H9 (cell line): ENCODE measurements at regions not wholly inside any gene's neighbourhood (a gene's known extent, or its start where the extent isn't known, plus 50 kb on each side); places are given as distances from the start of the nearest gene placed in this dataset.

ENCODE experiments used
- DNase-seq: peaks from one replicate; pipeline ENCODE4 v3.0.0-alpha.2; 2017
- H2AFZ ChIP-seq: one replicate; pipeline ENCODE4 v1.6.1; 2013; ENCODE audit warnings: mild to moderate bottlenecking, low read length, control low read depth, moderate library complexity
- H2AK5ac ChIP-seq: 2 replicates; pipeline ENCODE4 v1.6.1; 2013; ENCODE audit warnings: low read length, control low read depth, mixed read lengths; ENCODE audit not compliant: insufficient read length
- H2BK120ac ChIP-seq: one replicate; pipeline ENCODE4 v1.6.1; 2013; ENCODE audit warnings: low read depth, mild to moderate bottlenecking, low read length, control low read depth, inconsistent platforms; ENCODE audit not compliant: poor library complexity, severe bottlenecking
- H2BK12ac ChIP-seq: 2 replicates; pipeline ENCODE4 v1.6.1; 2013; ENCODE audit warnings: low read length, control low read depth, mixed read lengths, low read depth; ENCODE audit not compliant: insufficient read length
- H2BK15ac ChIP-seq: 2 replicates; pipeline ENCODE4 v1.6.1; 2013; ENCODE audit warnings: low read depth, low read length, control low read depth
- H2BK20ac ChIP-seq: one replicate; pipeline ENCODE4 v1.6.1; 2013; ENCODE audit warnings: low read depth, mild to moderate bottlenecking, low read length, control low read depth, inconsistent platforms; ENCODE audit not compliant: poor library complexity, severe bottlenecking
- H2BK5ac ChIP-seq: 2 replicates; pipeline ENCODE4 v1.6.1; 2013; ENCODE audit warnings: low read length, control low read depth, mixed read lengths; ENCODE audit not compliant: insufficient read length
- H3K14ac ChIP-seq: 2 replicates; pipeline ENCODE4 v1.6.1; 2013; ENCODE audit warnings: low read length, control low read depth; ENCODE audit not compliant: insufficient read depth
- H3K18ac ChIP-seq: 2 replicates; pipeline ENCODE4 v1.6.1; 2013; ENCODE audit warnings: low read depth, mild to moderate bottlenecking, mixed read lengths, low read length, control low read depth; ENCODE audit not compliant: insufficient read length
- H3K23ac ChIP-seq: 2 replicates; pipeline ENCODE4 v1.6.1; 2013; ENCODE audit warnings: low read length, control low read depth, mixed read lengths, low read depth; ENCODE audit not compliant: insufficient read length
- H3K23me2 ChIP-seq: 2 replicates; pipeline ENCODE4 v1.6.1; 2013; ENCODE audit warnings: low read depth, mild to moderate bottlenecking, mixed read lengths, low read length, control low read depth; ENCODE audit not compliant: insufficient read length, poor library complexity, severe bottlenecking
- H3K27ac ChIP-seq: 2 replicates; pipeline ENCODE4 v1.5.1; 2013; ENCODE audit warnings: low read length, control low read depth, mixed read lengths, low read depth; ENCODE audit not compliant: insufficient read length
- H3K27me3 ChIP-seq: 2 replicates; pipeline ENCODE4 v1.6.1; 2013; ENCODE audit warnings: low read length, control low read depth, inconsistent platforms; ENCODE audit not compliant: insufficient read depth
- H3K4ac ChIP-seq: 2 replicates; pipeline ENCODE4 v1.6.1; 2013; ENCODE audit warnings: low read depth, mild to moderate bottlenecking, control low read depth, inconsistent platforms, low read length, moderate library complexity
- H3K4me1 ChIP-seq: 2 replicates; pipeline ENCODE4 v1.6.1; 2013; ENCODE audit warnings: low read length, control low read depth, inconsistent platforms; ENCODE audit not compliant: insufficient read depth
- H3K4me2 ChIP-seq: 2 replicates; pipeline ENCODE4 v1.6.1; 2013; ENCODE audit warnings: low read length, control low read depth, mixed read lengths; ENCODE audit not compliant: insufficient read length, insufficient read depth
- H3K56ac ChIP-seq: 2 replicates; pipeline ENCODE4 v1.6.1; 2013; ENCODE audit warnings: low read depth, mild to moderate bottlenecking, mixed read lengths, low read length, control low read depth; ENCODE audit not compliant: insufficient read length
- H3K79me1 ChIP-seq: 2 replicates; pipeline ENCODE4 v1.6.1; 2013; ENCODE audit warnings: low read depth, mild to moderate bottlenecking, moderate library complexity, low read length, control low read depth, inconsistent platforms; ENCODE audit not compliant: insufficient read depth, poor library complexity, severe bottlenecking
- H3K79me2 ChIP-seq: 2 replicates; pipeline ENCODE4 v1.6.1; 2013; ENCODE audit warnings: low read length, control low read depth, inconsistent platforms; ENCODE audit not compliant: insufficient read depth
- H3K9ac ChIP-seq: 2 replicates; pipeline ENCODE4 v1.6.1; 2013; ENCODE audit warnings: low read length, control low read depth, mixed read lengths; ENCODE audit not compliant: insufficient read length; ENCODE audit errors: extremely low read depth
- H3K9me3 ChIP-seq: one replicate; pipeline ENCODE4 v1.6.1; 2013; ENCODE audit warnings: low read depth, low read length, inconsistent platforms; ENCODE audit not compliant: control insufficient read depth
- H3T11ph ChIP-seq: one replicate; pipeline ENCODE4 v1.6.1; 2013; ENCODE audit warnings: mild to moderate bottlenecking, low read length, control low read depth, inconsistent platforms
- H4K20me1 ChIP-seq: one replicate; pipeline ENCODE4 v1.6.1; 2013; ENCODE audit not compliant: control insufficient read depth, insufficient read length, insufficient read depth
- H4K5ac ChIP-seq: 2 replicates; pipeline ENCODE4 v1.6.1; 2013; ENCODE audit warnings: low read depth, mild to moderate bottlenecking, mixed read lengths, low read length, control low read depth; ENCODE audit not compliant: insufficient read length
- H4K8ac ChIP-seq: replicated peaks from 2 replicates; pipeline ENCODE4 v1.6.1; 2013; ENCODE audit warnings: low read length, control low read depth, mixed read lengths, low read depth; ENCODE audit not compliant: insufficient read length
- H4K91ac ChIP-seq: 2 replicates; pipeline ENCODE4 v1.6.1; 2013; ENCODE audit warnings: low read depth, mild to moderate bottlenecking, moderate library complexity, mixed read lengths, low read length, control low read depth; ENCODE audit not compliant: insufficient read length
- H3K27ac Mint-ChIP-seq, 3 experiments: 2 replicates in 2 of 3; 3 replicates in 1 of 3; pipeline ENCODE4 v1.8.0; 2020 to 2021; ENCODE audit warnings: mixed read lengths in 3 of 3, mild to moderate bottlenecking in 1 of 3, moderate library complexity in 1 of 3
- H3K27me3 Mint-ChIP-seq: 2 replicates; pipeline ENCODE4 v1.8.0; 2021; ENCODE audit warnings: low read depth, mild to moderate bottlenecking, moderate library complexity, mixed read lengths
- H3K36me3 Mint-ChIP-seq, 3 experiments: 2 replicates in 2 of 3; 3 replicates in 1 of 3; pipeline ENCODE4 v1.8.0; 2020 to 2021; ENCODE audit warnings: low read depth in 3 of 3, mixed read lengths in 3 of 3; ENCODE audit not compliant: insufficient read depth in 1 of 3
- H3K4me1 Mint-ChIP-seq, 2 experiments: 2 replicates each; pipeline ENCODE4 v1.8.0; 2020; ENCODE audit warnings: mixed read lengths in 2 of 2
- H3K4me3 Mint-ChIP-seq, 2 experiments: 2 replicates in 1 of 2; 3 replicates in 1 of 2; pipeline ENCODE4 v1.8.0; 2020 to 2021; ENCODE audit warnings: mild to moderate bottlenecking in 2 of 2, mixed read lengths in 2 of 2, moderate library complexity in 1 of 2
- H3K9me3 Mint-ChIP-seq, 2 experiments: 2 replicates in 1 of 2; 3 replicates in 1 of 2; pipeline ENCODE4 v1.8.0; 2020; ENCODE audit warnings: mild to moderate bottlenecking in 2 of 2, mixed read lengths in 2 of 2, moderate library complexity in 1 of 2
- CTCF ChIP-seq: fragments of 200-600 bp; sonication (generic); conservative IDR thresholded peaks from 3 replicates; pipeline ENCODE4 v1.8.0; 2021; ENCODE audit warnings: antibody characterized with exemption, mild to moderate bottlenecking
- WGBS: extraction: QIAGEN DNeasy Blood & Tissue Kit; methylation state at CpG from one replicate; pipeline ENCODE4 v1.1.7; 2013; ENCODE audit warnings: missing lambda C conversion rate, low lambda C conversion rate, mixed read lengths; ENCODE audit not compliant: insufficient read length; ENCODE audit errors: extremely low coverage; 5-methylcytosine and 5-hydroxymethylcytosine counted together

GRCh38 chr3:117253636-117254035 is 544.1 kb downstream of the TUSC7 start:
- H2BK15ac ChIP-seq = no peak overlapping the region
- no peak overlapping the region for H3K27ac Mint-ChIP-seq

More at GRCh38 chr3:117253636-117254035, 544.1 kb downstream of the TUSC7 start:
- no peak overlapping the region for H3K9ac ChIP-seq
- no peaks in the 10 kb centered on the region for H3K79me2 ChIP-seq
- H3K27me3 Mint-ChIP-seq = no peaks in the 10 kb centered on the region
- no peaks in the 10 kb centered on the region for H3K4me1 ChIP-seq
- no peak overlapping the region for H3K14ac ChIP-seq
- no peaks in the 10 kb centered on the region for H3K9me3 Mint-ChIP-seq
- no peaks in the 10 kb centered on the region for H4K20me1 ChIP-seq
- H4K91ac ChIP-seq = no peak overlapping the region
- no peaks in the 10 kb centered on the region for H3K27me3 ChIP-seq
- no peak overlapping the region for H4K5ac ChIP-seq
- no CpG with 5 or more reads among the region's 2 CpGs for WGBS
- no peaks in the 10 kb centered on the region for H3K23me2 ChIP-seq
- no peak overlapping the region for H3K4ac ChIP-seq
- H2AFZ ChIP-seq = no peak overlapping the region
- no peaks in the 10 kb centered on the region for H3K79me1 ChIP-seq
- no peak overlapping the region for H3K56ac ChIP-seq
- H3K23ac ChIP-seq = no peak overlapping the region
- no peak overlapping the region for H4K8ac ChIP-seq
- H3K4me2 ChIP-seq = no peak overlapping the region
- no peaks in the 10 kb centered on the region for H3K9me3 ChIP-seq
- no peak overlapping the region for H2BK120ac ChIP-seq
- H2BK12ac ChIP-seq = no peak overlapping the region
- no peak overlapping the region for H3T11ph ChIP-seq
- H2AK5ac ChIP-seq = no peak overlapping the region
- peaks cover 0 to 3% of the 10 kb centered on the region in 2 experiments; a peak in 1 of 4 replicates for H3K4me1 Mint-ChIP-seq
- TF ChIP-seq CTCF = no peak
- H2BK20ac ChIP-seq = no peak overlapping the region
- no peak overlapping the region for H3K18ac ChIP-seq
- no peaks in the 10 kb centered on the region for H3K36me3 Mint-ChIP-seq
- no peak overlapping the region for H3K4me3 Mint-ChIP-seq
- DNase-seq = no peak
- H3K27ac ChIP-seq = no peak overlapping the region
- no peak overlapping the region for H2BK5ac ChIP-seq
